Glutamatergic neuron (in vitro differentiated cells): ENCODE measurements at regions not wholly inside any gene's neighbourhood (a gene's known extent, or its start where the extent isn't known, plus 50 kb on each side); places are given as distances from the start of the nearest gene placed in this dataset.

Experiments
- DNase-seq: peaks from one replicate; pipeline ENCODE4 v3.0.0; 2022
- H3K27ac Mint-ChIP-seq: one replicate; pipeline ENCODE4 v1.8.0; 2020; ENCODE audit warnings: mild to moderate bottlenecking, mixed read lengths, inconsistent platforms; ENCODE audit not compliant: unreplicated experiment
- H3K27me3 Mint-ChIP-seq: one replicate; pipeline ENCODE4 v1.8.0; 2020; ENCODE audit warnings: mild to moderate bottlenecking, moderate library complexity, mixed read lengths, inconsistent platforms; ENCODE audit not compliant: unreplicated experiment
- H3K36me3 Mint-ChIP-seq: one replicate; pipeline ENCODE4 v1.8.0; 2020; ENCODE audit warnings: mild to moderate bottlenecking, mixed read lengths, inconsistent platforms; ENCODE audit not compliant: unreplicated experiment
- H3K4me1 Mint-ChIP-seq: one replicate; pipeline ENCODE4 v1.8.0; 2020; ENCODE audit warnings: mild to moderate bottlenecking, low read depth, mixed read lengths, inconsistent platforms; ENCODE audit not compliant: unreplicated experiment
- H3K4me3 Mint-ChIP-seq: one replicate; pipeline ENCODE4 v1.8.0; 2020; ENCODE audit warnings: mild to moderate bottlenecking, mixed read lengths, inconsistent platforms; ENCODE audit not compliant: unreplicated experiment
- H3K9me3 Mint-ChIP-seq: one replicate; pipeline ENCODE4 v1.8.0; 2020; ENCODE audit warnings: mild to moderate bottlenecking, moderate library complexity, mixed read lengths, inconsistent platforms; ENCODE audit not compliant: unreplicated experiment
- TF ChIP-seq, protein P1 (sequence below): fragments of 200-600 bp; sonication (generic); IDR thresholded peaks from one replicate; pipeline ENCODE4 v1.5.0; 2021; ENCODE audit not compliant: partially characterized antibody, unreplicated experiment

DNA sequence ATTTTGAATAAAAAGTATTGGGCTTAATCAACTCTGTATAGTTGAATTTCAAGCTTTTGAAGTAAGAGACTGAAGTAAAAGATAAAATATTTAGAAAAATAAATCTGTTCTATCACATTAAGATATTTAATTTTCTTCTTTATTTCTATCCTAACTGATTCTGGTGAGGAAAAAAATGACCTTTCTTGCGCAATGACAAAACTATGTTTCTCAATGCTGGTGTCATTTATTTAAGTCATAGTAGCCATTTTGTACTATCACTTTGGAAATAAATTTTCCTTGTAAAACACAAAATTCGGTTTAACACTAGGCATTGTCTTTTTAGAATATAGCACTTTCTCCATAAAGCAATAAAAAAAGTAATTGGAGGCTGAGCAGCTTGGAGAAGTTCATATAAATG is 728.0 kb downstream of the CDH9 start:
- DNase-seq, result no peak
- no peaks in the 10 kb centered on the region for H3K27me3 Mint-ChIP-seq
- H3K27ac Mint-ChIP-seq, result no peak overlapping the region

GRCh38 chr5:26295541-26295940 is 742.8 kb downstream of the CDH9 start:
- H3K9me3 Mint-ChIP-seq, result no peaks in the 10 kb centered on the region
- no peaks in the 10 kb centered on the region for H3K36me3 Mint-ChIP-seq
- H3K27ac Mint-ChIP-seq, result no peak overlapping the region
- H3K4me3 Mint-ChIP-seq, result no peak overlapping the region
- TF ChIP-seq, protein P1, sequence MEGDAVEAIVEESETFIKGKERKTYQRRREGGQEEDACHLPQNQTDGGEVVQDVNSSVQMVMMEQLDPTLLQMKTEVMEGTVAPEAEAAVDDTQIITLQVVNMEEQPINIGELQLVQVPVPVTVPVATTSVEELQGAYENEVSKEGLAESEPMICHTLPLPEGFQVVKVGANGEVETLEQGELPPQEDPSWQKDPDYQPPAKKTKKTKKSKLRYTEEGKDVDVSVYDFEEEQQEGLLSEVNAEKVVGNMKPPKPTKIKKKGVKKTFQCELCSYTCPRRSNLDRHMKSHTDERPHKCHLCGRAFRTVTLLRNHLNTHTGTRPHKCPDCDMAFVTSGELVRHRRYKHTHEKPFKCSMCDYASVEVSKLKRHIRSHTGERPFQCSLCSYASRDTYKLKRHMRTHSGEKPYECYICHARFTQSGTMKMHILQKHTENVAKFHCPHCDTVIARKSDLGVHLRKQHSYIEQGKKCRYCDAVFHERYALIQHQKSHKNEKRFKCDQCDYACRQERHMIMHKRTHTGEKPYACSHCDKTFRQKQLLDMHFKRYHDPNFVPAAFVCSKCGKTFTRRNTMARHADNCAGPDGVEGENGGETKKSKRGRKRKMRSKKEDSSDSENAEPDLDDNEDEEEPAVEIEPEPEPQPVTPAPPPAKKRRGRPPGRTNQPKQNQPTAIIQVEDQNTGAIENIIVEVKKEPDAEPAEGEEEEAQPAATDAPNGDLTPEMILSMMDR, result no peak
- H3K4me1 Mint-ChIP-seq, result no peaks in the 10 kb centered on the region
- H3K27me3 Mint-ChIP-seq, result no peaks in the 10 kb centered on the region
- no peak for DNase-seq

More for the DNA sequence above, 728.0 kb downstream of the CDH9 start:
- Mint-ChIP-seq H3K9me3 (no peaks in the 10 kb centered on the region), H3K36me3 (no peaks in the 10 kb centered on the region), H3K4me3 (no peak overlapping the region), H3K4me1 (no peaks in the 10 kb centered on the region)
- TF ChIP-seq, protein P1, result no peak

DNA sequence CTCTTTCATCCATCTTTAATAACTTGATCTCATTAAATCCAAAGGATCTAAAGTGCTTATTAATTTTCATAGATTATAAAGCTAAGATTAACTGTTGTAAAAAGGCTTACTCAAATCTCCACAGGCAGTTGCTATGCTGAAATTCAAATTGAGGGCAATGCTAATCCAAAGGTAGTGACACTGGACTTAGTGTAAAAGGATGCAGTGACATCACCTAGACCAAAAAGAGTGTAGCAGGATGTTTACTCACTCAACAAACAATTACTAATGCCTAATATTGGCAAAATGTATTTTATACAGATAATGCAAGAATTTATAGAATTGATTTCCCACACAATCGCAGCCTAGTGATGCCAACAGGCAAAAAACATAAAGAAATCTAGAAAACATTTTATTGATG is 756.2 kb downstream of the CDH9 start:
- Mint-ChIP-seq H3K4me1 (no peaks in the 10 kb centered on the region), H3K9me3 (no peaks in the 10 kb centered on the region), H3K4me3 (no peak overlapping the region), H3K27me3 (no peaks in the 10 kb centered on the region), H3K36me3 (peaks cover 6% of the 10 kb centered on the region), H3K27ac (no peak overlapping the region)
- TF ChIP-seq, protein P1, result no peak
- no peak for DNase-seq

DNA sequence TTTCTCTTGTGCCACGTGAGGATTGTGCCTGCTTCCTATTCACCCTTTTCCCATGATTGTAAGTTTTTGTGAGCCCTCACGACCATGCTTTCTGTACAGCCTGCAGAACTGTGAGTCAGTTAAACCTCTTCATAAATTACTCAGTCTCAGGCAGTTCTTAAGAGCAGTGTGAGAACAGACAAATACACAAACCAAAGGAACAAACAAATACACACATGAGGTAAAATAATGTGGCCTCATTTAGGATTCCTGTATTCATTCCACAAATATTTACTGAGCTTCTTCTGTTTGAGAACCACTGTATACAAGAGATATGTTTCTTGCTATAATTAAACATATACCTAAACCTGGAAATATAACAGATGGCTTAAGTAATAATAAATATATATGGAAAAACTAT is 760.3 kb downstream of the CDH9 start:
- no peak for DNase-seq
- Mint-ChIP-seq H3K4me3 (no peak overlapping the region), H3K27ac (no peak overlapping the region), H3K9me3 (peaks cover 2% of the 10 kb centered on the region), H3K4me1 (no peaks in the 10 kb centered on the region), H3K27me3 (no peaks in the 10 kb centered on the region), H3K36me3 (no peaks in the 10 kb centered on the region)
- TF ChIP-seq, protein P1, result no peak

DNA sequence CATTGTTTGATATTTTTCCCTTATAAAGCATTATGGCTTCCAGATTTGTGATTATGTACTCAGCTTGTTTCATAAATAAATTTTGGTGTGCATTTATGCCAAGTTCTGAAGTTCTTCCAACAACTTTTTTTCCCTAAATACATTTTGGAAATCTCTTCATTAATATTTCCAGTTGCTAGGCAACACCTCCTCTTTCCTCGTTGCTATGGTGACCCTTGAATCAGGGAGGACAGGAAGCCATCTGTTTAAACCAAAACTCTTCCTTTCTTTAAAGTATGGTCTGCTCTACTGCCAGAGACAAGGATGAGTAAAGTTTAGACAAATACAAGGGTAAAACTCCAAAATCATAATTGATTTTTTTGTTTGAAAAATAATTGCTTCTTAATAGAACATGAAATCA is 779.3 kb downstream of the CDH9 start:
- Mint-ChIP-seq H3K9me3 (no peaks in the 10 kb centered on the region), H3K4me1 (peaks cover 3% of the 10 kb centered on the region), H3K27ac (no peak overlapping the region), H3K27me3 (no peaks in the 10 kb centered on the region), H3K36me3 (peaks cover 12% of the 10 kb centered on the region), H3K4me3 (no peak overlapping the region)
- no peak for DNase-seq
- TF ChIP-seq, protein P1, result no peak
